ENCODE measurements at regions not wholly inside any gene's neighbourhood (a gene's known extent, or its start where the extent isn't known, plus 50 kb on each side); places are given as distances from the start of the nearest gene placed in this dataset.
"Not testable (repeated sequence)": the region's sequence is repeated elsewhere in the genome, so short reads cannot be mapped to it uniquely, and the experiment has no call there.

DNA sequence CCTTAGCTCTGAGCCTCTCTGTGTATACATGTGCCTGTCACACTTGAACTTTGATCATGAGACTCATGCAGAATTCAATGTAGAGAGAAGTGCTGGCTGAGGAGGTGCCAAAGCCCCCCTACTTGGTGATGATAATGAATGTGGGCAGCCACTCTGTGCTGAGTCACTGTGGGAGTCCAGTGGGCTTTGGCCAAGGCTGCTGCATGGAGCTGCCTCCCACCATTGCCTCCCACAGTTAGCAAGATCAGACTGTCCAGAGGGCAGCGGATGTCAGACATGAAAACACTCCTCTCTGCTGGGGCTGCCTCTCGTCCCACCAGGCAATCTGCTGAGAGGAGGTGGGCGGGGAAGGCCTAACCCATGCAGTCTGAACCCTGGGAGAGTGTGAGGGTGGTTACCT, 180.3 kb downstream of the SH2D4B start:
- no peaks in the 10 kb centered on the region for H3K4me1 ChIP-seq (ENCODE audit: control insufficient read depth, insufficient read depth, low read length)

DNA sequence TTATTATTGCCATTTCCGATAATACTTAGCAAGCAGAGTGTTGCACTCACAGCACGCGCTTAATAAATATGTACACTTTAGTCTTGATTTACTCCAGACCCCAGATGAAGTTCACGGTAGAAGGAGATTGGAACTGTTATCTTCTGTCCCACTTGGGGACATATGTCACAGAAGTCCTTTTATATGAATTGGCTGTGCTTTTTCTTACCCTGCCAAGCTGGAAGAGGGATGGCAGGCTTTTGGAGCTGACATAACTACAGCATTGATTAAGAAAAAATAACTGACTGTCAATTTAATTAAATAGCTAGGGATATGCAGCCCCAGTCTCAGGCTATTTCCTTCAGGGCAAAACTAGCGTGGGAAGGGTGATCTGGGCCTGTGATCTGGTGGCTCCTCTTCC, 182.2 kb downstream of the SH2D4B start:
- H3K9me3 ChIP-seq (ENCODE audit: control insufficient read depth, low read length), result no peaks in the 10 kb centered on the region
- H3K27me3 ChIP-seq (replicated peaks; ENCODE audit: control insufficient read depth, insufficient read depth, low read length), result peaks cover 8% of the 10 kb centered on the region

More for the DNA sequence above, 180.3 kb downstream of the SH2D4B start:
- Histone ChIP-seq H3K36me3 (ENCODE audit: control insufficient read depth, insufficient read depth, low read length, severe bottlenecking) (no peaks in the 10 kb centered on the region), H3K4me3 (ENCODE audit: low read length) (no peak overlapping the region), H3K27me3 (replicated peaks; ENCODE audit: control insufficient read depth, insufficient read depth, low read length) (peaks cover 25% of the 10 kb centered on the region), H3K9ac (ENCODE audit: low read length) (no peak overlapping the region), H3K9me3 (ENCODE audit: control insufficient read depth, low read length) (no peaks in the 10 kb centered on the region)
- DNase-seq (ENCODE audit: low read depth), result no peak

DNA sequence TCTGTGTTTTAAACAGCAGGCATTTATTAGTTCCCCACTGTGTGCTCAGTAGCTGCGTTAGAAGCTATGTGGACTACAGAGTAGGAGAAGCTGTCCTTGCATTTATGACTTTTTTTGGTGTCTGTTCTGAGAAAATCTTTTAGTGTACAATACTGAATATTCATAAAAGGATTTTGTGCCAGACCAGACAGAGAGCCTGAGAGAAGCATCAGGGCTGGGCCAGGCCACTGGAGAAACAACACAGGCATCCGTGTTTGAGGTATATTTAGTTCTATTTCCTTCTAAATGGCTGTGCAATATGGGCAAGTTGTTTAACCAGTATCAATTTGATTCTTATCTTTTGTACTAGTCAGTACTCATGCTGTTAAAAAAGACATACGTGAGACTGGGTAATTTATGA, 182.8 kb downstream of the SH2D4B start:
- H3K9ac ChIP-seq (ENCODE audit: low read length), result no peak overlapping the region
- H3K9me3 ChIP-seq (ENCODE audit: control insufficient read depth, low read length), result no peaks in the 10 kb centered on the region
- H3K4me1 ChIP-seq (ENCODE audit: control insufficient read depth, insufficient read depth, low read length), result no peaks in the 10 kb centered on the region
- H3K4me3 ChIP-seq (ENCODE audit: low read length), result no peak overlapping the region
- peaks cover 2% of the 10 kb centered on the region for H3K27me3 ChIP-seq (replicated peaks; ENCODE audit: control insufficient read depth, insufficient read depth, low read length)
- H3K36me3 ChIP-seq (ENCODE audit: control insufficient read depth, insufficient read depth, low read length, severe bottlenecking), result no peaks in the 10 kb centered on the region
- DNase-seq (ENCODE audit: low read depth), result no peak

More for the DNA sequence above, 182.2 kb downstream of the SH2D4B start:
- H3K9ac ChIP-seq (ENCODE audit: low read length), result no peak overlapping the region
- H3K4me1 ChIP-seq (ENCODE audit: control insufficient read depth, insufficient read depth, low read length), result no peaks in the 10 kb centered on the region
- H3K36me3 ChIP-seq (ENCODE audit: control insufficient read depth, insufficient read depth, low read length, severe bottlenecking), result no peaks in the 10 kb centered on the region
- H3K4me3 ChIP-seq (ENCODE audit: low read length), result no peak overlapping the region
- DNase-seq (ENCODE audit: low read depth), result no peak

DNA sequence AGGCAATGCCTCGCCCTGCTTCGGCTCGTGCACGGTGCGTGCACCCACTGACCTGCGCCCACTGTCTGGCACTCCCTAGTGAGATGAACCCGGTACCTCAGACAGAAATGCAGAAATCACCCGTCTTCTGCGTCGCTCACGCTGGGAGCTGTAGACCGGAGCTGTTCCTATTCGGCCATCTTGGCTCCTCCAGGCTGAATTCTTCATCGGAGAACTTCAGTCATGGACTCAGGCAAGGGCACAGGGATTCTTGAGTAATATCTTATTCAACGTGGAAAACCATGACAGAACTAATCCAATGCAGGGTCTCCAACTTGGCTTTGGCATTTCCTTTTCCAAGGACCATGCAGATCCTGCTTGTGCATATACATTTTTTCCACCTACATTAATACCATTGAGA, 190.7 kb downstream of the SH2D4B start:
- H3K9ac ChIP-seq (ENCODE audit: low read length); H3K27me3 ChIP-seq (replicated peaks; ENCODE audit: control insufficient read depth, insufficient read depth, low read length); H3K4me1 ChIP-seq (ENCODE audit: control insufficient read depth, insufficient read depth, low read length); H3K4me3 ChIP-seq (ENCODE audit: low read length); H3K36me3 ChIP-seq (ENCODE audit: control insufficient read depth, insufficient read depth, low read length, severe bottlenecking); DNase-seq (ENCODE audit: low read depth); H3K9me3 ChIP-seq (ENCODE audit: control insufficient read depth, low read length): not testable (repeated sequence)

DNA sequence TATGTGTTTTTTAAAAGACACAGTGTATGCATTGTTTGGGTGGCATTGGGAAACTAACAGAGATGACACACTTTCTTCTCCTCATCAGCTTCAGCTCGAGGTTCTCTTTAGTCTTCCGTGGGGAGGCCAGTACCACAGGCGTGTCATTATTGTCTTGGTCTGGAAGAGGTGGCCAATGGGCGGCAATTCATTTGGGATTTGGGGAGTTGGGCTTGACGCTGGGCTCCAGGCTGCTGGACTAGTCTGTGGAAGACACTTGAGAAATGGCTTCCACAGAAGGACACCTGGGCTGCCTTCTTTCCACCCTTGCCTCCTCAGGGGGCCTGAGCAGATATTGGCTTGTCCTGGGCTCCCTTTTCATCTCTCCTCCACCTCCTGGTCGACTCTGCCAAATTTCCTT, 192.2 kb downstream of the SH2D4B start:
- Histone ChIP-seq H3K4me3 (ENCODE audit: low read length) (no peak overlapping the region), H3K36me3 (ENCODE audit: control insufficient read depth, insufficient read depth, low read length, severe bottlenecking) (no peaks in the 10 kb centered on the region), H3K4me1 (ENCODE audit: control insufficient read depth, insufficient read depth, low read length) (no peaks in the 10 kb centered on the region), H3K27me3 (replicated peaks; ENCODE audit: control insufficient read depth, insufficient read depth, low read length) (no peaks in the 10 kb centered on the region), H3K9me3 (ENCODE audit: control insufficient read depth, low read length) (peaks cover 6% of the 10 kb centered on the region), H3K9ac (ENCODE audit: low read length) (no peak overlapping the region)
- DNase-seq (ENCODE audit: low read depth), result no peak

DNA sequence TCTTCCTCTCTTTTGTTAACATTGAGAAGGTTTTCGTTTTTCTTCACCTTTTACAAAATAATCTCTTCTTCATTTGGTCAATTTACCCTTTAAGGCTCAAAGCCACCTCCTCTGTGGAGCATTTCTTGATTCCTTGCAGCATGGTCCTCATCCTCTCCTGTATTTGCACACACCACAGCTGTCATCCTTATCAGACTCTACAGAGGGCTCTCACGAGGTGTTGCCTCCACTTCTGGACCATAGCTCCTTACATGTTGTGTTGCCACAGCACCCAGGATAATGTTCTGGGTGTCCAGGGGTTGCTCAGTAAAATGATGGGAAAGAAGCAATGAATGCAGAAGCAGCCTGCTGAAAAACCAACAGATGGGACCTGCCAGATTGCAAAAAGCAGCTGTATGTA, 192.8 kb downstream of the SH2D4B start:
- H3K36me3 ChIP-seq (ENCODE audit: control insufficient read depth, insufficient read depth, low read length, severe bottlenecking), result no peaks in the 10 kb centered on the region
- H3K9me3 ChIP-seq (ENCODE audit: control insufficient read depth, low read length), result peaks cover 6% of the 10 kb centered on the region
- H3K9ac ChIP-seq (ENCODE audit: low read length), result no peak overlapping the region
- no peak for DNase-seq (ENCODE audit: low read depth)
- no peaks in the 10 kb centered on the region for H3K27me3 ChIP-seq (replicated peaks; ENCODE audit: control insufficient read depth, insufficient read depth, low read length)
- H3K4me3 ChIP-seq (ENCODE audit: low read length), result no peak overlapping the region
- no peaks in the 10 kb centered on the region for H3K4me1 ChIP-seq (ENCODE audit: control insufficient read depth, insufficient read depth, low read length)

DNA sequence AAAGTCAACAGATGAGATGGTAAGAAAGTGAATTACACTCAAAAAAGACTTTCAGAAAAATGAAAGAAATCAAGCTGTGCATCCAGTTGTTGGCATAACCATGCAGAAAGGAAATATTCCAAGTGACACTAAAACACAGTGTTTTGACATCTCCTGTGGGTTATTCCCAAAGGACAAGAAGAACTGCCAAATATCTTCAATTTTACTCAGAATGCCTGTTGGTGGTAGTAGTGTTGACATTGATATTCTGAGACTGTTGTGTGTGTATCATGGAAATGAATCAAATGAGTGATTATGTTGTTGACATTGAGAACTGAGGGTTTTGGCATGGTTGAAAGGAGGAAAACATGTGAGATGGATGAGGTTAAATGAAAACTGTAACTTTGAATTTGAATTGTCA, 196.9 kb downstream of the SH2D4B start:
- no peak overlapping the region for H3K4me3 ChIP-seq (ENCODE audit: low read length)
- no peak for DNase-seq (ENCODE audit: low read depth)
- no peaks in the 10 kb centered on the region for H3K27me3 ChIP-seq (replicated peaks; ENCODE audit: control insufficient read depth, insufficient read depth, low read length)
- no peak overlapping the region for H3K9ac ChIP-seq (ENCODE audit: low read length)
- peaks cover 5% of the 10 kb centered on the region for H3K9me3 ChIP-seq (ENCODE audit: control insufficient read depth, low read length)
- H3K4me1 ChIP-seq (ENCODE audit: control insufficient read depth, insufficient read depth, low read length), result no peaks in the 10 kb centered on the region
- H3K36me3 ChIP-seq (ENCODE audit: control insufficient read depth, insufficient read depth, low read length, severe bottlenecking), result no peaks in the 10 kb centered on the region

DNA sequence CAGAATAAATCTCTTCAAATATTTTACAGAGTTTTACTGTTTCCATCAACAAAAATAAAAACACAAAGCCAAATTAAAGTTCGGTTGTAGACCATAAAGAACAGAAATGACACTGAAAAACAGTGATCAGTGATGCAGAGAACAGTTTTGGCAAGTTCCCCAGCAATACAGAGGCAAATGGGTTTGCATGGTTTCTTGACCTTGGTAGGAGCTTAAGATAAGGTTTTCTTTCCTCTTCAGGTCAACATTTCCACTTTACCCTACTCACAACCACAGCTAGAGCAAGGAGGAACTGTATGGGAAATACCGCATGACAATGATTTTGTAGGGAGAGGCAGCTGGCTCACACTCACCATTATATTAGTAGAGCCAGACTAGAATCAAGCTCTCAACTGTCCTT, 199.5 kb downstream of the SH2D4B start:
- DNase-seq (ENCODE audit: low read depth), result no peak
- Histone ChIP-seq H3K36me3 (ENCODE audit: control insufficient read depth, insufficient read depth, low read length, severe bottlenecking) (no peaks in the 10 kb centered on the region), H3K9me3 (ENCODE audit: control insufficient read depth, low read length) (no peaks in the 10 kb centered on the region), H3K9ac (ENCODE audit: low read length) (no peak overlapping the region), H3K4me1 (ENCODE audit: control insufficient read depth, insufficient read depth, low read length) (no peaks in the 10 kb centered on the region), H3K4me3 (ENCODE audit: low read length) (no peak overlapping the region), H3K27me3 (replicated peaks; ENCODE audit: control insufficient read depth, insufficient read depth, low read length) (no peaks in the 10 kb centered on the region)

DNA sequence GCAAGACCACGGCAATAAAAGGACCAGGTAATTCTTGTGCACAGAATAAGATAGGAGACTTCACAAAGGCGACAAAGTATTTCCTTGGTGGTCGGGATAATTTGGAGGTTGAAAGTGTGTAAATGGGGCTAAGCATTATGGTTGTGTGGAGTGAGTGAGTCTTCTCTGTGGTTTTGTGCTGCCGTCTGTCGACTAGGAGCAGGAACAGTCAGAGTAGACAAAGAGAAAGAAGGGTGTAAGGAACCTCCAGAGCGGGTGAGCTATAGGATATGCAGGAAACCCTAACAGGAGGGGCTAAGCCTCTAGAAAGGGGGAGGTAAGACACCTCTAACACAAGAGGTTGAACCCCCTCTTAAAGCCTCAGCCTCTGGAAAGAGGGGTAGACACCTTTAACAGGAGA, 201.6 kb downstream of the SH2D4B start:
- no peak for DNase-seq (ENCODE audit: low read depth)
- Histone ChIP-seq H3K9ac (ENCODE audit: low read length) (no peak overlapping the region), H3K36me3 (ENCODE audit: control insufficient read depth, insufficient read depth, low read length, severe bottlenecking) (no peaks in the 10 kb centered on the region), H3K9me3 (ENCODE audit: control insufficient read depth, low read length) (no peaks in the 10 kb centered on the region), H3K4me1 (ENCODE audit: control insufficient read depth, insufficient read depth, low read length) (no peaks in the 10 kb centered on the region), H3K4me3 (ENCODE audit: low read length) (no peak overlapping the region), H3K27me3 (replicated peaks; ENCODE audit: control insufficient read depth, insufficient read depth, low read length) (no peaks in the 10 kb centered on the region)

DNA sequence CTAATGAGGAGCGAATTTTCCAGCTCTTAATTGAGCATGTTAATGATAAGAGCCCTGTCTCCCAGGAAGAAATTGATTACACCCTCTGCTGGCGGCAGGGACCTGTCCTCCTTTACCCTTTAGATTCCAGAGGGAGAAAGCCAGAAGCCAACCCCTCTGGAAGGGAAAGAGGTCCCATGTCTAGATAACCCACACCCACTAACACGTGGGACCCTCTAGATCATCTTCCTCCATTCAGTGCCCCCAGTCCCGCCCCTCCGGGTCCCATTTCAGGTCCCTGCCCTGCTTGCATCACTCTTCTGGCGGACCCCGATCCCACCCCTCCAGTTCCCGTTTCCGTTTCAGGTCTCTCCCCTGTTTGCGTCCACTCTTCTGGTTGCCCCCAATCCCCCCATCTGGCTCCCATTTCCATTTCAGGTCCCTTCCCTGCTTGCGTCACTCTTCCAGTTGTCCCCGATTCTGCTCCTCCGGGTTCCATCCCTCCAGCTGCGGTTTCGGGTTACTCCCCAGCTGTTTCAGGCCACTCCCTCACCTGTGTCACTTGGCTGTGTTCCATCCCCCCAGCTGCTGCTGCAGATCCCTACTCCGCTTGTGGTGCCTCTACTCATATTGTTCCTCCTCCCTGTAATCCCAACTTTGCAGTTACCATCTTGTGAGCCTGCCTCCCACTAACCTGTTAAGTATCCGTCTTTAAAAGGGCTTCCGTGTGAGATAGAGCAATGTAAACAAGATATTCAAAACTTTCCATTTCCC, 202.4 kb downstream of the SH2D4B start:
- no peak for DNase-seq (ENCODE audit: low read depth)
- H3K9ac ChIP-seq (ENCODE audit: low read length), result no peak overlapping the region
- no peaks in the 10 kb centered on the region for H3K4me1 ChIP-seq (ENCODE audit: control insufficient read depth, insufficient read depth, low read length)
- H3K36me3 ChIP-seq (ENCODE audit: control insufficient read depth, insufficient read depth, low read length, severe bottlenecking), result no peaks in the 10 kb centered on the region
- H3K27me3 ChIP-seq (replicated peaks; ENCODE audit: control insufficient read depth, insufficient read depth, low read length), result no peaks in the 10 kb centered on the region
- no peak overlapping the region for H3K4me3 ChIP-seq (ENCODE audit: low read length)
- no peaks in the 10 kb centered on the region for H3K9me3 ChIP-seq (ENCODE audit: control insufficient read depth, low read length)

DNA sequence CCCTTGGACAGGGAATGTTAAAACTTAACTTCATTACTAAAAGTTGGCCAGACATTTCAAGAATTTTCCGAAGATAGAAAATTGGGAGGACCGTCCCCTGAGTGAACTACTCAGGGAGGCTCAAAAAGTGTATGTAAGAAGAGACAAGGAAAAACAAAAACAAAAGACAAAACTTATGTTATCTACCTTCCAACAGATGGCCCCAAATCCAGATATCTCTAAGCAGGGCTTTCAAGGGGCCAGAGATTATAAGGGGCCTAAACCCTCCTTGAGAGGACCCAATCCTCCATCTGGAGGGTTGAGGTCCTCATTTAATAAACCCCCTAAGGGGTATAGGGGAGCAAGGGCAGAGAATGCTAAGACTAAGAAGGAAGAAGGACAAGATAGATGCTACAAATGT, 203.6 kb downstream of the SH2D4B start:
- Histone ChIP-seq H3K4me3 (ENCODE audit: low read length) (no peak overlapping the region), H3K36me3 (ENCODE audit: control insufficient read depth, insufficient read depth, low read length, severe bottlenecking) (no peaks in the 10 kb centered on the region), H3K9me3 (ENCODE audit: control insufficient read depth, low read length) (no peaks in the 10 kb centered on the region), H3K4me1 (ENCODE audit: control insufficient read depth, insufficient read depth, low read length) (no peaks in the 10 kb centered on the region), H3K9ac (ENCODE audit: low read length) (no peak overlapping the region), H3K27me3 (replicated peaks; ENCODE audit: control insufficient read depth, insufficient read depth, low read length) (no peaks in the 10 kb centered on the region)
- DNase-seq (ENCODE audit: low read depth), result no peak

DNA sequence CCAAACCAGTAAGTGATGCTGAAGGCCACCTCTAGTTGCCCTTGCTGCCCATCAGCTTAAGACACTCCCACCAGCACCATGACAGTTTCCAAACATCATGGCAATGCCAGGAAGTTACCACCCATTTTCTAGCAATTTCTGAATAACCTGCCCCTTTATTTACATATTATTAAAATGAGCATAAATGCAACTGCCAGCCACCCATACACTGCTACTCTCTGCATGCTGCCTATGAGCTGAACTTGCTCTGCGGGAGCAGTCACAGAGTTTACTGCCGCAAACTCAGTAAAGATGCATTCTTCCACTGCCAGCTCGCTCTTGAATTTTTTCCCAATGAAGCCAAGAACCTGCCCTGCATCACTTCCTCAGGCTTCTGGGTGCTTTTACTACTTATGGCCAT, 212.6 kb downstream of the SH2D4B start:
- DNase-seq (ENCODE audit: low read depth), result no peak
- Histone ChIP-seq H3K36me3 (ENCODE audit: control insufficient read depth, insufficient read depth, low read length, severe bottlenecking) (no peaks in the 10 kb centered on the region), H3K4me3 (ENCODE audit: low read length) (no peak overlapping the region), H3K9me3 (ENCODE audit: control insufficient read depth, low read length) (no peaks in the 10 kb centered on the region), H3K27me3 (replicated peaks; ENCODE audit: control insufficient read depth, insufficient read depth, low read length) (no peaks in the 10 kb centered on the region), H3K4me1 (ENCODE audit: control insufficient read depth, insufficient read depth, low read length) (no peaks in the 10 kb centered on the region), H3K9ac (ENCODE audit: low read length) (no peak overlapping the region)

All from adipocyte (in vitro differentiated cells).